Tibial nerve (tissue), 4 donors: ENCODE measurements at regions not wholly inside any gene's neighbourhood (a gene's known extent, or its start where the extent isn't known, plus 50 kb on each side); places are given as distances from the start of the nearest gene placed in this dataset.

Experiments used
- DNase-seq, 2 donors: peaks; one replicate each; pipeline ENCODE4 v3.0.0-alpha.2; 2019; ENCODE audit warnings: low spot score in 2 of 2
- H3K27ac ChIP-seq, 4 donors: fragments of 200-600 bp; sonication (generic) in 3 of 4; one replicate each; pipeline ENCODE4 v1.5.1; 2017 to 2019; ENCODE audit warnings: mild to moderate bottlenecking in 1 of 4
- H3K27me3 ChIP-seq, 2 donors: fragments of 200-600 bp; sonication (generic) in 1 of 2; one replicate each; pipeline versions ENCODE4 v1.5.1 to v1.6.0; 2017 to 2019
- H3K36me3 ChIP-seq, 3 donors: fragments of 200-600 bp; sonication (generic); one replicate each; pipeline ENCODE4 v1.5.1; 2018 to 2019
- H3K4me1 ChIP-seq, 4 donors: fragments of 200-600 bp; sonication (generic) in 3 of 4; one replicate each; pipeline ENCODE4 v1.5.1; 2017 to 2019
- H3K4me3 ChIP-seq, 4 donors: fragments of 200-600 bp; sonication (generic) in 3 of 4; one replicate each; pipeline ENCODE4 v1.5.1; 2017 to 2019; ENCODE audit warnings: mild to moderate bottlenecking in 1 of 4, moderate library complexity in 1 of 4
- H3K9me3 ChIP-seq, 4 donors: fragments of 200-600 bp; sonication (generic) in 3 of 4; one replicate each; pipeline ENCODE4 v1.5.1; 2017 to 2019
- CTCF ChIP-seq, 5 experiments: fragments of 200-600 bp in 3 of 5; fragments of 450-650 bp in 2 of 5; sonication (generic) in 3 of 5; IDR thresholded peaks; one replicate each; pipeline ENCODE4 v1.5.1; 2016 to 2019; ENCODE audit warnings: antibody characterized with exemption in 5 of 5, mild to moderate bottlenecking in 3 of 5, moderate library complexity in 2 of 5
- EP300 ChIP-seq, 2 donors: sonication (generic); formaldehyde crosslinking; IDR thresholded peaks; one replicate each; pipeline ENCODE4 v1.6.1; 2017; ENCODE audit warnings: antibody characterized with exemption in 2 of 2, mild to moderate bottlenecking in 1 of 2
- POLR2A ChIP-seq, 2 donors: fragments of 450-650 bp; IDR thresholded peaks; one replicate each; pipeline ENCODE4 v1.6.1; 2017; ENCODE audit warnings: antibody characterized with exemption in 2 of 2, mild to moderate bottlenecking in 2 of 2, moderate library complexity in 2 of 2
- WGBS, 2 donors: methylation state at CpG; one replicate each; pipeline ENCODE4 v1.1.5; 2018; 5-methylcytosine and 5-hydroxymethylcytosine counted together

- peak overlapping the region; percentile 13 to 68 (median 23) for H3K27ac ChIP-seq
- 42 to 52% methylated on average over 7 of the region's 7 CpGs for WGBS, 2 donors
- TF ChIP-seq POLR2A (IDR thresholded peaks at IDR 0.05): no peak
- no peak for TF ChIP-seq CTCF (IDR thresholded peaks at IDR 0.05)
- peak in 1 of 2 donors; percentile 31 for TF ChIP-seq EP300 (IDR thresholded peaks at IDR 0.05)
These were observed 1415.8 kb upstream of the TENM3 start for GRCh38 chr4:180827232-180828009.

GRCh38 chr4:180828455-180829018, 1414.7 kb upstream of the TENM3 start:
- no peak overlapping the region for H3K27ac ChIP-seq
- peak; percentile 45 to 65 (median 63) for TF ChIP-seq CTCF (IDR thresholded peaks at IDR 0.05)
- no peak for TF ChIP-seq EP300 (IDR thresholded peaks at IDR 0.05)
- no peak for TF ChIP-seq POLR2A (IDR thresholded peaks at IDR 0.05)
- no peak overlapping the region for H3K4me3 ChIP-seq
- WGBS, 2 donors: 1 to 5% methylated on average over 2 of the region's 2 CpGs
- DNase-seq: peak in 1 of 2 donors; percentile 59
- H3K4me1 ChIP-seq: peaks cover 0 to 21% (median 0%) of the 10 kb centered on the region in 4 donors
- no peaks in the 10 kb centered on the region for H3K9me3 ChIP-seq
- no peaks in the 10 kb centered on the region for H3K36me3 ChIP-seq
- no peaks in the 10 kb centered on the region for H3K27me3 ChIP-seq

More at GRCh38 chr4:180827232-180828009, 1415.8 kb upstream of the TENM3 start:
- peaks cover 0 to 21% (median 0%) of the 10 kb centered on the region in 4 donors for H3K4me1 ChIP-seq
- no peaks in the 10 kb centered on the region for H3K27me3 ChIP-seq
- no peak for DNase-seq
- H3K9me3 ChIP-seq: no peaks in the 10 kb centered on the region
- H3K4me3 ChIP-seq: peak overlapping the region; percentile 6 to 46 (median 20)
- H3K36me3 ChIP-seq: no peaks in the 10 kb centered on the region

GRCh38 chr4:180832073-180832472, 1411.1 kb upstream of the TENM3 start:
- Histone ChIP-seq H3K36me3 (no peaks in the 10 kb centered on the region), H3K4me3 (no peak overlapping the region), H3K27ac (no peak overlapping the region), H3K27me3 (no peaks in the 10 kb centered on the region), H3K9me3 (no peaks in the 10 kb centered on the region), H3K4me1 (peaks cover 0 to 25% (median 0%) of the 10 kb centered on the region in 4 donors)
- DNase-seq: no peak
- WGBS, 2 donors: 46 to 50% methylated on average over 3 of the region's 3 CpGs
- TF ChIP-seq POLR2A (IDR thresholded peaks at IDR 0.05) (no peak), EP300 (IDR thresholded peaks at IDR 0.05) (no peak), CTCF (IDR thresholded peaks at IDR 0.05) (no peak)

- peaks cover 0 to 6% (median 0%) of the 10 kb centered on the region in 4 donors for H3K4me1 ChIP-seq
- DNase-seq: no peak
- no peak for TF ChIP-seq CTCF (IDR thresholded peaks at IDR 0.05)
- no peak for TF ChIP-seq EP300 (IDR thresholded peaks at IDR 0.05)
- TF ChIP-seq POLR2A (IDR thresholded peaks at IDR 0.05): no peak
- H3K27ac ChIP-seq: no peak overlapping the region
- no peaks in the 10 kb centered on the region for H3K36me3 ChIP-seq
- no peaks in the 10 kb centered on the region for H3K27me3 ChIP-seq
- no peak overlapping the region for H3K4me3 ChIP-seq
- WGBS, 2 donors: 75 to 78% methylated on average over 7 of the region's 7 CpGs
- no peaks in the 10 kb centered on the region for H3K9me3 ChIP-seq
These were observed 1403.1 kb upstream of the TENM3 start for GRCh38 chr4:180840142-180840541.

GRCh38 chr4:180850318-180850940, 1392.8 kb upstream of the TENM3 start:
- DNase-seq: no peak
- no peak for TF ChIP-seq CTCF (IDR thresholded peaks at IDR 0.05)
- H3K27ac ChIP-seq: no peak overlapping the region
- no peak overlapping the region for H3K4me3 ChIP-seq
- 62 to 67% methylated on average over 4 of the region's 4 CpGs for WGBS, 2 donors
- H3K9me3 ChIP-seq: no peaks in the 10 kb centered on the region
- H3K4me1 ChIP-seq: no peaks in the 10 kb centered on the region
- no peaks in the 10 kb centered on the region for H3K27me3 ChIP-seq
- H3K36me3 ChIP-seq: no peaks in the 10 kb centered on the region
